ENCODE measurements at regions not wholly inside any gene's neighbourhood (a gene's known extent, or its start where the extent isn't known, plus 50 kb on each side); places are given as distances from the start of the nearest gene placed in this dataset.
"Not testable (repeated sequence)": the region's sequence is repeated elsewhere in the genome, so short reads cannot be mapped to it uniquely, and the experiment has no call there.

- DNase-seq: no peak
Observed at GRCh38 chr21:20220586-20220985, 777.6 kb upstream of the NCAM2 start.

DNA sequence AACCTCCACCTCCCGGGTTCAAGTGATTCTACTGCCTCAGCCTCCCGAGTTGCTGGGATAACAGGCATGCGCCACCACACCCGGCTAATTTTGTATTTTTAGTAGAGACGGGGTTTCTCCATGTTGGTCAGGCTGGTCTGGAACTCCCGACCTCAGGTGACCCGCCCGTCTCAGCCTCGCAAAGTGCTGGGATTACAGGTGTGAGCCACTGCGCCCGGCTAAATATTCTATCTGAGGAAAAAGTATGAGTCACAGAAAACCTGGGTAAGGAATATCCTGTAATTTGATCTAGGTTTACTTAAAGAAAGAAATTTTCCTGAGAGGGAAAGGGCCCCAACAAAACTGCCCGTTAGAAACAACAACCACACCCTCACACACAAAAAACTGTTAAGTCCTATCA, 776.2 kb upstream of the NCAM2 start:
- not testable (repeated sequence) for DNase-seq

- DNase-seq: not testable (repeated sequence)
Observed at GRCh38 chr21:20236649-20237048, 761.6 kb upstream of the NCAM2 start.

DNA sequence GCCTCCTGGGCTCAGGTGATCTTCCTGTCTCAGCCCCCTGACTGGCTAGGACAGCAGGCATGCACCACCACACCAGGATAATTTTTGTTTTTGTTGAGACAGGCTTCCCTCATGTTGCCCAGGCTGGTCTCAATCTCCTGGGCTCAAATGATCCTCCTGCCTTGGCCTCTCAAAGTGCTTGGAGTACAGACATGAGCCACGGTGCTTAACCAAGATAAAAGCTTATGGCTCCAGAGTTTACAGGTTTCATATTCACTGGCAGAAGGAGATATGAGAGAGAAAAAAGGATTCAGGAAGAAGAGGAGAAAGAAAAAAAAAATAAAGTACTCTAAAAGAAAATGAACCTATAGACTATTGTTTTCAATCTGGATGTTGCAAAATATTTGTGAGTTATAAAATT, 748.8 kb upstream of the NCAM2 start:
- no peak for DNase-seq

DNA sequence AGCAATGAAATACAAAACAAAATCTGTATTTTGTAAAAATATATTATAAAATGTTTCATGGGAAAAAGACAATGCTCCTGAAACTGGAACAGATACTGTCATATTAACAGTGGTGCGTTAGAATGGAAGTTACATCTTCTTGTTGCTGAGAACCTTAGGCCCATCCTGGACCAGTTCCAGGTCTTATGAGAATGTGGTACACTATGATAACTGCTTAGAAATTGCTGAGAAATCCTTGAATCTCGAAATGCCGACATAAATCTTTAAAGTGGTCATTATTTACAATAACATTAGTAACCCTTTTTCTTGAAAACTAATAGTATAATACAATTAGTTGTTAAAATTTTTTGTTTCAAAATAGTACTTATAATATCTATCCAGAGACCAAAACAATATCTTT, 747.9 kb upstream of the NCAM2 start:
- DNase-seq: no peak

DNA sequence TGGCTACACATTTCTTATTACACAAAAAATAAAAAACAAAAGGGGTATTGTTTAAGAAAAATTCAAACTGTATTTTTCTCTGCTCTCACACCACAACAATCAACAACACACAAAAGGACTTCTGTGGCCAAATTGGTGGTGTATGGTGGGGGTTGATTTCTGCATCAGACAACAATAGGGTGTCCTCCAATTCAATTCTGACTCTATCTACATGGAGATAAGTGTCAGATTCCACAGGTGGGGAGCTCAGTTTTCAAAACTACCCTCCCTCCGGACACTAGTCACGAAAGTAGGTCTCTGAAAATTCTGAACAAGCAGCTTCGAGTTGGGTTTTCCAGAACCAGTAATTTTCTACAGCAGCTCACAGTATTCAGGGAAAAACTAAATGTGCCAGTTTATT, 744.9 kb upstream of the NCAM2 start:
- no peak for DNase-seq

DNA sequence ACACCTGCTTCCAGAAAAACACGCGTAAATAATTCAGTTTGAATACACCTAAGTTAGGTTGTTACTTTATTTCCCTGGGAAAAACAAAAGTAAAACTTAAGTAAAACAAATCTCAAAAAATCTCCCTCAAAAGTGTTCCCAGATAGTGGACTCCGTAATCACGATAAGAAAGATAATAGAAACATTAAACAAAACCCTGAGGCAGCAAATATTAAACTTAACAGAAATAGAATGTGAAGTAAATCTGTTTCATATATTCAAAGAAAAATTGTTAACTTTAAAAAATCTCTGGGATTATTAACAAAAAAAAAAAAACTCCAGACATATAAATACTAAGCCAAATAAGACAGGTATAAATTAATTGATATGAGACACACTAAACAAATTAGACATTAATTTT, 743.2 kb upstream of the NCAM2 start:
- DNase-seq: no peak

DNA sequence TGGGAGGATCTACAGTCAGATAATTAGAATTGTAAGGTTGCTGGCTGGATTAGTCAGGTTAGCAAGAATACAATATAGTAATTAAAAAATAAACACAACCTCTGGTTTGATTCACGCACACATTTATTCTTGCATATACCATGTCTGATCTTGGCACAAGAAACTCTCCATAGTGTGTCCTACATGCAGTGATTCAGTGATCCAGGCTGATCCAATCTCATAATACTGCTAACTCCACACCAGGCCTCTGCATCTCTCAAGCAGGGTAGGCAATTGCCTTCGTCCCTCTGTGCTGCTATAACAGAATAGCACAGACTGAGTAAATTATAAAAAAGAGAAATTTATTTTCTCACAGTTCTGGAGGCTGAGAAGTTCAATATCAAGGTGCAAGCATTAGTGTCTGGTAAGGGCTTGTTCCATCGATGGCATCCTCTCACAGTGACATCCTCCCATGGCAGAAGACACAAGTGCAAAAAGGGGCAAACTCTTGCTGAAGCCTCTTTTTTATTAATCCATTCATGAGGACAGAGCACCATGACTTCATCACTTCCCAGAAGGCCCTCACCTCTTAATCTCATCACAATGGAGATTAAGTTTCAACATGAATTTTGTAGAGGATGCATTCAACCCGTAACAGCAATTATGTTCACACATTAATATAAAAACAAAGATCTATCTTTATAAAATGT, 741.0 kb upstream of the NCAM2 start:
- no peak for DNase-seq

DNA sequence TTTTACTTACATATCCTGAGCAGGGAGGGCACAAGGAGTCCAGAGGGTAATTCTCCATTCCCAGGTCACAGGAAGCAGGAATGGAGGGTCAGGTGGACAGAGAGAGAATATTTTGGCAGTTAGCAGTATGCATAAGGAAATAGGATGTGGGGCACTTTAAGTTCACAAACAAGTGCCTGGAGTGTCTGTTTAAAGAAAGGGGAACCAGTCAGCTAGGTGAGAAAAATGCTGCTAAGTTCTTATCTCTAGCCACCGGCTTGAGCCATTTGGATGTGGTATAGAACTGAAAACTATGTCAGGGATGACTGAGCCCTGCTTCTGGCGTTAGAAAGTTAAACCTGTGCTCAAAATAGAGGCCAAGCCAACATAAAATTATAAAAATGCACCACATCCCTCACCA, 739.7 kb upstream of the NCAM2 start:
- DNase-seq: no peak

DNA sequence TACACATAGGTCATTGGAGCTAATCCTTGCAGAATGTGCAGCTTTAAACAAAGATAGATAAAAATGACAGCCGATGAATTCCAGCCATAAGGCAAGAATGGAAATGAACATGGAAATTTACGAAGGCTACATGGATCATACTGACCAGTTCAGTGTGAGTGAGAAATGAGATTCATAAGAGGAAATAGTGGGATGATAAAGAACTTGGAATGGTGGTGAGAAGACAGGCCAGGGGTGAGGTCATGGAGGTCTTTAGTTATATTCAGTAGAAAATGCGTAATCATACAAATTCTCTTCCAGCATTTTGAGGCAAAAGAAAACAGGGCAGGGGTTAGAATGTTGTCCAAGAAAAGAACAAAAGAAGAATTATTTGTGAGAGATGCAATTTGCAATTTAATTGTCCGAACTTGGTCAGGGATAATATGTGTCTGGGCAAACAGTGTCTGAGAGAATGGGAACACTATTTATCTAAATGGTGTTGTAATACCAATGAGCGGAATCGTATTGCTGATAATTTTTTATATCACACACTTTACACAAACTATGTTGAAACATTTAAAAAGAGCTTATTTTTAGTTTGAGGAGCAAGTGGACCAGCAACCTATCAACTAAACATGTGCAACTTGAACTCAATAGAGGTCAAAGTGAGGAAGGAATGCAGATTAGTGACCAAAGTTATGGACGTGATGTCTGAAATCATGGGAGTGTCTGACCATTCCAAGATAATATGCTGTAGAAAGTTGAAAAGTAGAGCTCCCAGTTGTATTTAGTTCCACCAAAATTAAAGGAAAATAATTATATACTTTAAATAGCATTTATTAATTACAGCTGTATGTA, 739.0 kb upstream of the NCAM2 start:
- DNase-seq: no peak

- DNase-seq: no peak
Observed at GRCh38 chr21:20260124-20260523, 738.1 kb upstream of the NCAM2 start.

- no peak for DNase-seq
Observed at GRCh38 chr21:20261364-20261763, 736.8 kb upstream of the NCAM2 start.

- DNase-seq: no peak
Observed at GRCh38 chr21:20265707-20266440, 732.3 kb upstream of the NCAM2 start.

GRCh38 chr21:20266441-20266710, 731.8 kb upstream of the NCAM2 start:
- no peak for DNase-seq

DNA sequence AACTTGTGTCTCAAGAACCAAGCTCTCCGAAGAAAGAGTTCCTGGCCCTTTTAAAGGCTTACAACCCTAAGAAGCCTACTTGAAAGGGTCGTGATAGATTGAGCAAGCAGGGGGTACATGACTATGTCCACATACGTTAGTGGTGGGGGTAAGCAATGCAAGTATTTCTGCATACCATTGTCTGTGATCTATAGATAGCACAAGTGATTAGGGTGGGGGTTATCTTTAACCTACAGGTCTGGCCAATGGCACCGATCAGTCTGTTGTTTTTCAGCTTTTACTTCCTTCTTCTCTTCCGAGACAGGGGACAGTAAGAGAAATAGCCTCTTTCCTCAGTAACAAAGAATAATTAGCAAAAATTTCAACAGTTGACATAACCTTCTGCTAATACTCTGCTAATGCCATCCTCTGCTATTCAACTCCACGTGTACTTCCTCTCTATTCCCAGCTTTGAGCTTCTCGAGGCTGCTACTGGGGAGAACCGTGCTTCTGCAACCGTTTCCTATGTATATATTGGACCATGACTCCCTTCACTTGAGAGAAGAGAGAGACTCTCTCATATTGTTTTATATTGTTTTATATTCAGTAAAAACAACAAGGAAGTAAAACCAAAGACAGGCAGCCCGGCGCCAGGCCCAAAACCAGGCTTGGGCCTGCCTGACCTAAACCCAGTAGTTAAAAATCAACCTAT, 727.7 kb upstream of the NCAM2 start:
- no peak for DNase-seq

DNA sequence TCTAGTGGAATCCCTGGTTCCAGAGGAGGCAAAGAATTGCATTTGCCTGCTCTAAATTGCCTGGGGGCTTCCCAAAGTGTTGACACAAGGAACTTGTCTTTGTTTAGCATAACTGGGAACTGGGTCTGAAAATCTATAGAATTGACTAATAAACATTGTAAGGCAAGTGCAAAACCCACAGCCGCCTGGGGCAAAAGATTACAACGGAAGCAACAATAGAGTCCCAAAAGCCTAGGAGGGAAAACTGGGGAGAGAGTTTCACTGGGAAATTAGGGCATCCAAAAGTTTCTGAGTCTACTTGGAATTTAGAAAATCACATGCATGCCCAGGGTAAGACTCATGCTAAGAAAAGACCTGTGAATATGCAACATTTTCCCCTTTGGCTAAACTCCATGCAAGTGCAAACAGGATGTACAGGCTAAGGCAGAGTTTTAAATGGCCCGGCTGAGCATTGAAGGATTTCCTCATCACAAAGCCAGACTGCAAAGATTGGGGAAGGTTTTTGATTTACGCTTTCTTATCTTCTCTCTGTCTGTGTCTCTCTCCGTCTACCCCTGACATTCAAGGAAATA, 725.3 kb upstream of the NCAM2 start:
- DNase-seq: no peak

GRCh38 chr21:20276377-20276776, 721.8 kb upstream of the NCAM2 start:
- DNase-seq: no peak

DNA sequence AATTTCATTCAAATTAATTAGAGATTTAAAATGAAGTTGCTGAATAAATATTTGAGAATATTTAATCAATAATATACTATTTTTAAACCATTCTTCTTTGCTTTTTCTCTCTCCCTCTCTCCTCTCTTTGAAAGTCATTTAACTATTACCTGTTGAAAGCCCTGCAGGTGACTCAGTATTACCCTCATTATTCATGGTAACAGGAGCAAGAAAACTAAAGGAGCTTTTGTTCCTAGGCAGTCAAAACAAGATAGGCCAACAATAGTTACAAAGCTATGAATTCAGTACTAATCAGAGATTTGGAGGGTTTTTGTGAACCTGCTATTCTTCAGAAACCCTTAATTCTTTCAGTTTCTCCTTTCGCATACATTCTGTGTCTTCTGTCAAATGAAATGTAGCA, 721.3 kb upstream of the NCAM2 start:
- DNase-seq: no peak

- DNase-seq: no peak
Observed at GRCh38 chr21:20283836-20284235, 714.4 kb upstream of the NCAM2 start.

DNA sequence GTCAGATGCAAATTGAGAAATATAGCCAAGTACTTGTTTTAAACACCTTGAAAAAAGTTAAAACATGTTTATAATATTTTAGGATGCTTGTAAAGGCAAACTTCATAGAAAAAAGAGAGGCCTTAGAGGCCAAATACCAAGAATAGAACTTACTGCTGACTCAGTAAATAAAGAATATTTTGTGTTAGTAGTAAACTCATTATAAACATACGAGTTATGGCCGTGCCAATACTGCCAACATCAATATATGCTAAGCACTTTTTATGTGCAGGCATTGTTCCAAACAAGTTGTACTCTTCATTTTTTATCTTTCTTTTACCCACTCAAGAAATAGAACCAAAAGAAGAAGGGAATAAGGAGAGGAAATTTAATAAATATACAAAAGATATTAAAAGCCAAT, 705.9 kb upstream of the NCAM2 start:
- DNase-seq: no peak

DNA sequence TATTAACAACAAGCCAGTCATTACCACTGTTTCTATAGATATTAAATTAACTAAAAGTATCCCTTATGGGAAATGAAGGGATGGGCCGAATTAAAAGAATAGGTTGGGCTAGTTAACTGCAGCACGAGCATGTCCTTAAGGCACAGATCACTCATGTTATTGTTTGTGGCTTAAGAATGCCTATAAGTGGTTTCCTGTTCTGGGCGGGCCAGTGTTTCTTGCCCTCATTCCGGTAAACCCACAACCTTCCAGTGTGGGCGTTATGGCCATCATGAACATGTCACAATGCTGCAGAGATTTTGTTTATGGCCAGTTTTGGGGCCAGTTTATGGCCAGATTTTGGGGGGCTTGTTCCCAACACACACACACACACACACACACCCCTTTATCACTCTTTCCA, 705.4 kb upstream of the NCAM2 start:
- DNase-seq: not testable (repeated sequence)

- no peak for DNase-seq
Observed at GRCh38 chr21:20301395-20301794, 696.8 kb upstream of the NCAM2 start.

DNA sequence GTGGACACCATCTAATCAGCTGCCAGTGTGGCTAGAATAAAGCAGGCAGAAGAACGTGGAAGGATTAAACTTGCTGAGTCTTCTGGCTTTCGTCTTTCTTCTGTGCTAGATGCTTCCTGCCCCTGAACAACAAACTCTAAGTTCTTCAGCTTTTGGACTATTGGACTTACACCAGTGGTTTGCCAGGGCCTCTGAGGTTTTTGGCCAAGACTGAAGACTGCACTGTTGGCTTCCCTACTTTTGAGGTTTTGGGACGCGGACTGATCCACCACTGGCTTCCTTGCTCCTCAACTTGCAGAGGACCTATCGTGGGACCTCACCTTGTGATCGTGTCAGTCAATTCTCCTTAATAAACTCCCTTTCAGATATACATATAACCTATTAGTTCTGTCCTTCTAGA, 696.1 kb upstream of the NCAM2 start:
- no peak for DNase-seq
